Ovary (tissue), 3 donors: ENCODE measurements at regions not wholly inside any gene's neighbourhood (a gene's known extent, or its start where the extent isn't known, plus 50 kb on each side); places are given as distances from the start of the nearest gene placed in this dataset.

Experiments
- CTCF ChIP-seq, 3 donors: fragments of 450-650 bp in 2 of 3; fragments of 200-600 bp in 1 of 3; IDR thresholded peaks; one replicate each; pipeline versions ENCODE4 v1.5.1 to v1.8.0; 2016 to 2022; ENCODE audit warnings: antibody characterized with exemption in 3 of 3, mild to moderate bottlenecking in 1 of 3
- EP300 ChIP-seq: sonication (generic); formaldehyde crosslinking; IDR thresholded peaks from one replicate; pipeline ENCODE4 v1.6.1; 2017; ENCODE audit warnings: antibody characterized with exemption
- donor health status: DM: no; HTN: no; CAD: no.

GRCh38 chr13:109963960-109964563 lies 177.7 kb upstream of the IRS2 start:
- TF ChIP-seq CTCF (IDR thresholded peaks at IDR 0.05), result no peak
- no peak for TF ChIP-seq EP300
